Trophoblast cell (in vitro differentiated cells and primary cell): ENCODE measurements at regions not wholly inside any gene's neighbourhood (a gene's known extent, or its start where the extent isn't known, plus 50 kb on each side); places are given as distances from the start of the nearest gene placed in this dataset.

Source experiments
- DNase-seq, 2 donors: peaks; one replicate each; pipeline ENCODE4 v3.0.0-alpha.2; 2016
- H2AFZ ChIP-seq: 2 replicates; pipeline ENCODE4 v1.6.1; 2013; ENCODE audit warnings: low read length, moderate library complexity, mild to moderate bottlenecking; ENCODE audit not compliant: insufficient read depth, poor library complexity
- H2AK5ac ChIP-seq: 2 replicates; pipeline ENCODE4 v1.6.1; 2013; ENCODE audit warnings: mild to moderate bottlenecking, low read length
- H2BK120ac ChIP-seq: 2 replicates; pipeline ENCODE4 v1.6.1; 2013; ENCODE audit warnings: low read length, mild to moderate bottlenecking, moderate library complexity; ENCODE audit not compliant: insufficient read depth, poor library complexity
- H2BK12ac ChIP-seq: 2 replicates; pipeline ENCODE4 v1.6.1; 2013; ENCODE audit warnings: mild to moderate bottlenecking, low read length, moderate library complexity
- H2BK5ac ChIP-seq: 2 replicates; pipeline ENCODE4 v1.6.1; 2013; ENCODE audit warnings: low read length, low read depth, moderate library complexity, mild to moderate bottlenecking; ENCODE audit not compliant: poor library complexity
- H3K14ac ChIP-seq: 2 replicates; pipeline ENCODE4 v1.6.1; 2013; ENCODE audit warnings: mild to moderate bottlenecking, low read length
- H3K18ac ChIP-seq: 2 replicates; pipeline ENCODE4 v1.6.1; 2013; ENCODE audit warnings: mild to moderate bottlenecking, low read length
- H3K23ac ChIP-seq: 2 replicates; pipeline ENCODE4 v1.6.1; 2013; ENCODE audit warnings: low read length
- H3K27ac ChIP-seq: 2 replicates; pipeline ENCODE4 v1.5.1; 2013; ENCODE audit warnings: low read depth, mild to moderate bottlenecking, inconsistent platforms, low read length, moderate library complexity
- H3K27me3 ChIP-seq: 2 replicates; pipeline ENCODE4 v1.6.1; 2013; ENCODE audit warnings: inconsistent platforms, mild to moderate bottlenecking, low read length, moderate library complexity; ENCODE audit not compliant: insufficient read depth
- H3K36me3 ChIP-seq, 2 experiments: 1 replicate in 1 of 2; 2 replicates in 1 of 2; pipeline ENCODE4 v1.6.1; 2013; ENCODE audit warnings: low read length in 2 of 2, mild to moderate bottlenecking in 2 of 2, moderate library complexity in 1 of 2; ENCODE audit not compliant: insufficient read depth in 2 of 2, control insufficient read depth in 1 of 2
- H3K4ac ChIP-seq: 2 replicates; pipeline ENCODE4 v1.6.1; 2013; ENCODE audit warnings: low read depth, mild to moderate bottlenecking, low read length, moderate library complexity
- H3K4me1 ChIP-seq, 2 experiments: 1 replicate in 1 of 2; 2 replicates in 1 of 2; pipeline ENCODE4 v1.6.1; 2013; ENCODE audit warnings: low read length in 2 of 2, mild to moderate bottlenecking in 2 of 2, moderate library complexity in 1 of 2; ENCODE audit not compliant: insufficient read depth in 2 of 2, control insufficient read depth in 1 of 2
- H3K4me2 ChIP-seq: 2 replicates; pipeline ENCODE4 v1.6.1; 2013; ENCODE audit warnings: inconsistent platforms, mild to moderate bottlenecking, low read length, moderate library complexity
- H3K4me3 ChIP-seq: 2 replicates; pipeline ENCODE4 v1.5.1; 2013; ENCODE audit warnings: mild to moderate bottlenecking, low read depth, low read length, inconsistent platforms
- H3K79me1 ChIP-seq: one replicate; pipeline ENCODE4 v1.6.1; 2013; ENCODE audit warnings: low read length
- H3K79me2 ChIP-seq: 2 replicates; pipeline ENCODE4 v1.6.1; 2013; ENCODE audit warnings: low read length, mild to moderate bottlenecking; ENCODE audit not compliant: control insufficient read depth, insufficient read depth, poor library complexity
- H3K9ac ChIP-seq: 2 replicates; pipeline ENCODE4 v1.6.1; 2013; ENCODE audit warnings: mild to moderate bottlenecking, low read length
- H3K9me3 ChIP-seq: 2 replicates; pipeline ENCODE4 v1.6.1; 2013; ENCODE audit warnings: low read depth, mild to moderate bottlenecking, control low read depth, inconsistent platforms, low read length; ENCODE audit not compliant: insufficient read depth
- H4K12ac ChIP-seq: 2 replicates; pipeline ENCODE4 v1.6.1; 2013; ENCODE audit warnings: low read depth, mild to moderate bottlenecking, low read length, moderate library complexity
- H4K8ac ChIP-seq: 2 replicates; pipeline ENCODE4 v1.6.1; 2013; ENCODE audit warnings: low read depth, mild to moderate bottlenecking, low read length, moderate library complexity
- H4K91ac ChIP-seq: one replicate; pipeline ENCODE4 v1.6.1; 2013; ENCODE audit warnings: low read depth, mild to moderate bottlenecking, low read length, moderate library complexity
- WGBS: extraction: QIAGEN DNeasy Blood & Tissue Kit; methylation state at CpG from one replicate; pipeline ENCODE4 v1.1.7; 2013; ENCODE audit warnings: missing lambda C conversion rate; ENCODE audit not compliant: insufficient read length, insufficient coverage; ENCODE audit errors: extremely low coverage; 5-methylcytosine and 5-hydroxymethylcytosine counted together

GRCh38 chr3:6097556-6097955 lies 763.4 kb upstream of the GRM7 start:
- Histone ChIP-seq H4K8ac (no peak overlapping the region), H2AFZ (no peak overlapping the region), H3K23ac (no peak overlapping the region), H2BK120ac (no peak overlapping the region), H3K27ac (no peak overlapping the region), H3K27me3 (no peaks in the 10 kb centered on the region), H2BK12ac (no peak overlapping the region), H2AK5ac (no peak overlapping the region), H3K4me3 (no peak overlapping the region), H4K91ac (no peak overlapping the region), H3K4me2 (no peak overlapping the region), H3K14ac (no peak overlapping the region), H3K79me1 (no peaks in the 10 kb centered on the region), H4K12ac (no peak overlapping the region), H3K4me1 (no peaks in the 10 kb centered on the region), H3K9ac (no peak overlapping the region), H3K18ac (no peak overlapping the region), H2BK5ac (no peak overlapping the region), H3K4ac (no peak overlapping the region), H3K36me3 (no peaks in the 10 kb centered on the region), H3K79me2 (no peaks in the 10 kb centered on the region), H3K9me3 (no peaks in the 10 kb centered on the region)
- WGBS, result no CpG with 5 or more reads among the region's 2 CpGs
- no peak for DNase-seq

GRCh38 chr3:6098516-6099157 lies 762.3 kb upstream of the GRM7 start:
- no peaks in the 10 kb centered on the region for H3K27me3 ChIP-seq
- H3K18ac ChIP-seq, result no peak overlapping the region
- H3K23ac ChIP-seq, result no peak overlapping the region
- no peak overlapping the region for H4K91ac ChIP-seq
- DNase-seq, result no peak
- H2BK12ac ChIP-seq, result no peak overlapping the region
- WGBS, result no CpG with 5 or more reads among the region's 3 CpGs
- H3K36me3 ChIP-seq, result no peaks in the 10 kb centered on the region
- no peak overlapping the region for H3K9ac ChIP-seq
- no peak overlapping the region for H2BK120ac ChIP-seq
- no peak overlapping the region for H4K8ac ChIP-seq
- no peak overlapping the region for H3K4me2 ChIP-seq
- H3K79me1 ChIP-seq, result no peaks in the 10 kb centered on the region
- no peak overlapping the region for H3K14ac ChIP-seq
- H2AFZ ChIP-seq, result no peak overlapping the region
- no peak overlapping the region for H2AK5ac ChIP-seq
- no peak overlapping the region for H2BK5ac ChIP-seq
- no peak overlapping the region for H3K4ac ChIP-seq
- H3K4me3 ChIP-seq, result no peak overlapping the region
- H3K27ac ChIP-seq, result no peak overlapping the region
- no peaks in the 10 kb centered on the region for H3K4me1 ChIP-seq
- no peak overlapping the region for H4K12ac ChIP-seq
- no peaks in the 10 kb centered on the region for H3K79me2 ChIP-seq
- no peaks in the 10 kb centered on the region for H3K9me3 ChIP-seq

- Histone ChIP-seq H2BK120ac (no peak overlapping the region), H3K4me2 (no peak overlapping the region), H2BK5ac (no peak overlapping the region), H3K27ac (no peak overlapping the region), H3K36me3 (no peaks in the 10 kb centered on the region), H3K9me3 (no peaks in the 10 kb centered on the region), H3K18ac (no peak overlapping the region), H3K14ac (no peak overlapping the region), H3K4ac (no peak overlapping the region), H2AK5ac (no peak overlapping the region), H4K8ac (no peak overlapping the region), H3K23ac (no peak overlapping the region), H3K79me2 (no peaks in the 10 kb centered on the region), H2BK12ac (no peak overlapping the region), H3K9ac (no peak overlapping the region), H2AFZ (no peak overlapping the region), H3K4me1 (no peaks in the 10 kb centered on the region), H4K12ac (no peak overlapping the region), H3K79me1 (no peaks in the 10 kb centered on the region), H4K91ac (no peak overlapping the region), H3K27me3 (no peaks in the 10 kb centered on the region), H3K4me3 (no peak overlapping the region)
- DNase-seq, result no peak
- WGBS, result no CpG with 5 or more reads among the region's 5 CpGs
Observed at GRCh38 chr3:6099458-6100075, 761.3 kb upstream of the GRM7 start.

DNA sequence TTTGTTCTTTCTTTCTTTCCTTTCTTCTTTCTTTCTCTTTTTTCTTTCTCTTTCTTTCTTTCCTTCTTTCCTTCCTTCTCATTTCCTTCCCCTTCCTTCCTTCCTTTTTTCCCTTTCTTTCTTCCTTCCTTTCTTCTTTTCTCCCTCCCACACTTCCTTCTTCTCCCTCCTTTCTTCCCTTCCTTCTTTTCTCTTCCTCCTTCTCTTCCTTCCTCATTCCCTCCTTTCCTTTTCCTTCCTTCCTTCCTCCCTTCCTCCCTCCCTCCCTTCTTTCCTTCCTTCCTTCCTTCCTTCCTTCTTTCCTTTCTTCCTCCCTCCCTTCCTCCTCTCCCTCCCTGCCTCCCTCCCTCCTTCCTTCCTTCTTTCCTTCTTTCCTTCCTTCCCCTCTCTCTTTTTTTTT lies 755.7 kb upstream of the GRM7 start:
- Histone ChIP-seq H3K79me2 (no peaks in the 10 kb centered on the region), H3K4me1 (no peaks in the 10 kb centered on the region), H3K36me3 (no peaks in the 10 kb centered on the region), H3K4me3 (no peak overlapping the region), H3K9me3 (no peaks in the 10 kb centered on the region), H2BK5ac (no peak overlapping the region), H3K4ac (no peak overlapping the region), H3K23ac (no peak overlapping the region), H4K91ac (no peak overlapping the region), H3K27me3 (no peaks in the 10 kb centered on the region), H2AK5ac (no peak overlapping the region), H3K4me2 (no peak overlapping the region), H2BK12ac (no peak overlapping the region), H2AFZ (no peak overlapping the region), H4K12ac (no peak overlapping the region), H3K18ac (no peak overlapping the region), H4K8ac (no peak overlapping the region), H3K79me1 (no peaks in the 10 kb centered on the region), H3K9ac (no peak overlapping the region), H2BK120ac (no peak overlapping the region), H3K14ac (no peak overlapping the region), H3K27ac (no peak overlapping the region)
- DNase-seq, result no peak
